ENCODE measurements at regions not wholly inside any gene's neighbourhood (a gene's known extent, or its start where the extent isn't known, plus 50 kb on each side); places are given as distances from the start of the nearest gene placed in this dataset.

DNA sequence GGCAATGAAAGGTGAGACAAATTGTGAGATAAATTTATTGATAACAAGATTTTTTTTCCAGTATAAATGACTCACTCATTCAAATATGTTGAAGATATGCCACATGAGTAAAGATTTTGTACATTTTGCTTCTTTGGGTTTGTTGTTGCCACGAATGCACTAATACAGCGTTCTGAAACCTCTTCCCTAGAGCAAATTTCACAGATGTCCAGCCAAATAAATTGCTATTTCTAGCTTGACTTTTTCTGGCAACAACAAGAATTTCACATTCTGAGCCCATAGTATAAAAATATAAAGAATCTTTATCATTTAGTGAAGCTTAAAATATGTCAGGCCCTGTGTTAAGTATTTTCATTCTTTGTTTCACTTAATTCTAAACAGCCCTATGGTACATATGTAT, 114.5 kb upstream of the COL24A1 start:
- Histone ChIP-seq H3K27ac (ENCODE audit: low read depth, low read length) (no peak overlapping the region), H3K4me1 (replicated peaks in 1 of 4; ENCODE audit: control insufficient read depth in 3 of 4, insufficient read depth in 4 of 4, low read length in 3 of 4) (no peaks in the 10 kb centered on the region), H3K4me3 (ENCODE audit: extremely low read depth in 1 of 4, insufficient read depth in 2 of 4, low read depth in 3 of 4, low read length in 4 of 4) (no peak overlapping the region), H3K79me1 (ENCODE audit: low read depth, low read length) (no peaks in the 10 kb centered on the region), H2BK20ac (ENCODE audit: low read length) (no peak overlapping the region), H2BK15ac (ENCODE audit: low read length) (no peak overlapping the region), H4K91ac (replicated peaks; ENCODE audit: insufficient read length, low read length) (no peak overlapping the region), H3K23ac (ENCODE audit: insufficient read length) (no peak overlapping the region), H2BK5ac (ENCODE audit: low read depth, low read length) (no peak overlapping the region), H3K9ac (replicated peaks in 1 of 4; ENCODE audit: extremely low read depth in 1 of 4, low read depth in 3 of 4, low read length in 3 of 4) (no peak overlapping the region), H3K4ac (replicated peaks; ENCODE audit: insufficient read length, low read depth, low read length) (no peak overlapping the region), H3K14ac (ENCODE audit: insufficient read length) (no peak overlapping the region), H3K23me2 (ENCODE audit: low read depth, low read length) (no peaks in the 10 kb centered on the region), H3K4me2 (ENCODE audit: insufficient read depth in 1 of 2, low read depth in 2 of 2, low read length in 2 of 2) (no peak overlapping the region), H4K20me1 (replicated peaks in 1 of 2; ENCODE audit: control insufficient read depth in 1 of 2, insufficient read depth in 2 of 2, low read length in 2 of 2) (no peaks in the 10 kb centered on the region), H3K56ac (replicated peaks; ENCODE audit: insufficient read length, low read depth, low read length) (no peak overlapping the region), H2AFZ (ENCODE audit: low read length) (no peak overlapping the region), H2BK120ac (replicated peaks; ENCODE audit: low read depth, low read length) (no peak overlapping the region), H2AK5ac (ENCODE audit: low read depth, low read length) (no peak overlapping the region), H2BK12ac (ENCODE audit: low read depth, low read length) (no peak overlapping the region), H4K8ac (ENCODE audit: extremely low read depth, insufficient read depth, low read length) (no peak overlapping the region), H3K79me2 (ENCODE audit: control insufficient read depth in 1 of 2, insufficient read depth in 2 of 2, low read length in 2 of 2) (no peaks in the 10 kb centered on the region), H4K5ac (ENCODE audit: insufficient read length, low read depth, low read length) (no peak overlapping the region), H3K9me3 (ENCODE audit: insufficient read depth in 2 of 2, low read depth in 1 of 2, low read length in 1 of 2) (no peaks in the 10 kb centered on the region), H3K27me3 (replicated peaks in 1 of 4; ENCODE audit: control insufficient read depth in 3 of 4, extremely low read depth in 1 of 4, insufficient read depth in 3 of 4, low read length in 3 of 4) (no peaks in the 10 kb centered on the region), H3K36me3 (ENCODE audit: control insufficient read depth in 2 of 4, insufficient read depth in 4 of 4, low read length in 3 of 4) (no peaks in the 10 kb centered on the region), H3K18ac (ENCODE audit: extremely low read depth, low read length) (no peak overlapping the region)
- ChIA-PET CTCF (ENCODE audit: partially characterized antibody) (no interaction called here), POLR2A (ENCODE audit: partially characterized antibody) (no interaction called here)
- FAIRE-seq (no peak), DNase-seq (ENCODE audit: low read depth in 1 of 2, low spot score in 2 of 2) (no peak)
- 63% methylated on average over 2 of the region's 2 CpGs; no CpG with 5 or more reads in 1 of the 2 experiments for WGBS, 2 experiments (ENCODE audit: extremely low coverage in 1 of 2, insufficient coverage in 1 of 2, insufficient read length in 1 of 2, insufficient replicate concordance in 2 of 2, low coverage in 1 of 2, low lambda C conversion rate in 2 of 2, missing lambda C conversion rate in 1 of 2)
- TF ChIP-seq BCL11A (IDR thresholded peaks at IDR 0.05; ENCODE audit: low read depth in 2 of 2, low read length in 2 of 2) (no peak), PHF8 (conservative IDR thresholded peaks at IDR 0.05; ENCODE audit: low read depth, low read length) (no peak), HDAC6 (IDR thresholded peaks at IDR 0.05; ENCODE audit: low read depth, low read length) (no peak)
- TF ChIP-seq, protein P1, sequence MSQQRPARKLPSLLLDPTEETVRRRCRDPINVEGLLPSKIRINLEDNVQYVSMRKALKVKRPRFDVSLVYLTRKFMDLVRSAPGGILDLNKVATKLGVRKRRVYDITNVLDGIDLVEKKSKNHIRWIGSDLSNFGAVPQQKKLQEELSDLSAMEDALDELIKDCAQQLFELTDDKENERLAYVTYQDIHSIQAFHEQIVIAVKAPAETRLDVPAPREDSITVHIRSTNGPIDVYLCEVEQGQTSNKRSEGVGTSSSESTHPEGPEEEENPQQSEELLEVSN (IDR thresholded peaks at IDR 0.05) = no peak

Data from H1 (cell line).